ENCODE measurements at regions not wholly inside any gene's neighbourhood (a gene's known extent, or its start where the extent isn't known, plus 50 kb on each side); places are given as distances from the start of the nearest gene placed in this dataset.

DNA sequence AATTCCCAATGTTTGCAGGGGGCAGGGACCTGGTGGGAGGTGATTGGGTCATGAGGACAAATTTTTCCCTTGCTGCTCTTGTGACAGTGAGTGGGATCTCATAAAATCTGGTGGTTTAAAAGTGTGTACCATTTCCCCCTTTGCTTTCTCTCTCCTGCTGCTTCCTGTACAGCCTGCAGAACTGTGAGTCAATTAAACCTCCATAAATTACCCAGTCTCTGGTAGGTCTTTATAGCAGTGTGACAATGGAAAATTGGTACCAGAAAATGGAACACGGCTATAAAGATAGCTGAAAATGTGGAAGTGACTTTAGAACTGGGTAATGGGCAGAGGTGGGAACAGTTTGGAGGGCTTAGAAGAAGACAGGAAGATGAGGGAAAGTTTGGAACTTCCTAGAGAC lies 108.7 kb upstream of the NPFFR2 start:
- ChIA-PET CTCF (no interaction called here), POLR2A (no interaction called here)
- Histone ChIP-seq H3K4me3 (no peak overlapping the region), H3K4me1 (no peaks in the 10 kb centered on the region), H3K4me2 (no peak overlapping the region), H3K9me3 (no peaks in the 10 kb centered on the region), H3K27ac (no peak overlapping the region)
- DNase-seq (ENCODE audit: low read depth in 1 of 2, low spot score in 1 of 2) (no peak), FAIRE-seq (no peak), ATAC-seq (no peak)
- 0% methylated on average over 1 of the region's 1 CpG for WGBS (ENCODE audit: missing lambda C conversion rate)
- TF ChIP-seq, protein P1, sequence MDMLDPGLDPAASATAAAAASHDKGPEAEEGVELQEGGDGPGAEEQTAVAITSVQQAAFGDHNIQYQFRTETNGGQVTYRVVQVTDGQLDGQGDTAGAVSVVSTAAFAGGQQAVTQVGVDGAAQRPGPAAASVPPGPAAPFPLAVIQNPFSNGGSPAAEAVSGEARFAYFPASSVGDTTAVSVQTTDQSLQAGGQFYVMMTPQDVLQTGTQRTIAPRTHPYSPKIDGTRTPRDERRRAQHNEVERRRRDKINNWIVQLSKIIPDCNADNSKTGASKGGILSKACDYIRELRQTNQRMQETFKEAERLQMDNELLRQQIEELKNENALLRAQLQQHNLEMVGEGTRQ (IDR thresholded peaks at IDR 0.05), result no peak
- TF ChIP-seq MAX (IDR thresholded peaks at IDR 0.05), result no peak
- no peak for TF ChIP-seq CHD4 (IDR thresholded peaks at IDR 0.05; ENCODE audit: borderline replicate concordance)
- TF ChIP-seq CBX2 (IDR thresholded peaks at IDR 0.05; ENCODE audit: borderline replicate concordance, low read depth), result no peak
- no peak for TF ChIP-seq TP53 (CRISPR knock-in tag; IDR thresholded peaks at IDR 0.05)
- no peak for TF ChIP-seq CBX8 (IDR thresholded peaks at IDR 0.05)

DNA sequence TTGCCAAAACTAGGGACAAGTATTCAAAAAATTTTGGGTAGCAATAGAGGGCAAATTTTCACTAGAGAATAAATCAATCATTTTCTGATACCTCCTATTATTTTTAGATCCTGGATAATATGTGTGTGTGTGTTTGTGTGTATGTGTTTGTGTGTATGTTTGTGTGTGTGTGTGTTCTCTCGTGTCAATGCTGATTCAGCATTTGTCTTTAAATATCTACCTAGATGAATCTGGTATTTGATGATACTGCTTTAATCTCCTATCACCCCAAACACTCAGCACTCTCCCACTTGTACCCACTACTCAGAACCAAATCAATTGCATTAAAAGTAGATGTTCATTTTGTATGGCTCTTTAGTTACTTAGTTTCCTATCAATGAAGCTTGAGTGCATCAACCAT lies 101.3 kb upstream of the NPFFR2 start:
- H3K27ac ChIP-seq, result no peak overlapping the region
- ATAC-seq (no peak), FAIRE-seq (no peak), DNase-seq (ENCODE audit: low read depth in 1 of 2, low spot score in 1 of 2) (no peak)
- H3K4me2 ChIP-seq, result no peak overlapping the region
- WGBS (ENCODE audit: missing lambda C conversion rate), result 6% methylated on average over 1 of the region's 1 CpG
- TF ChIP-seq RFX5 (IDR thresholded peaks at IDR 0.05) (no peak), MAFK (IDR thresholded peaks at IDR 0.05; ENCODE audit: partially characterized antibody) (peak; percentile 80)
- CTCF ChIA-PET, result no interaction called here
- H3K4me3 ChIP-seq, result no peak overlapping the region
- no peaks in the 10 kb centered on the region for H3K4me1 ChIP-seq
- H3K9me3 ChIP-seq, result no peaks in the 10 kb centered on the region
- POLR2A ChIA-PET, result no interaction called here

DNA sequence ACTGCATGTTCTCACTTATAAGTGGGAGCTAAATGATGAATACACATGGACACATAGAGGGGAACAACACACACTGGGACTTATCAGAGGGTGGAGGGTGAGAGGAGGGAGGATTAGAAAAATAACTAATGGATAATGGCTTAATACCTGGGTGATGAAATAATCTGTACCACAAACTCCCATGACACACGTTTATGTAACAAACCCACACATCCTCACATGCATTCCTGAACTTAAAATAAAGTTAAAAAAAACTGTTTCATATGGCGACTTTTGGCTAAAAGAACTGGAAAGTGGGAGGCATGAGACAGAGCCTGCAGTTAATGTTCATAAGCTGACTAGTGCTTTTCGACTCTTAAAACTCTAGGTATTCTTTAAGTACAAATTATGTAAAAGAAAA lies 98.9 kb upstream of the NPFFR2 start:
- H3K4me2 ChIP-seq, result no peak overlapping the region
- H3K4me1 ChIP-seq, result no peaks in the 10 kb centered on the region
- H3K9me3 ChIP-seq, result no peaks in the 10 kb centered on the region
- FAIRE-seq (no peak), ATAC-seq (no peak), DNase-seq (ENCODE audit: low read depth in 1 of 2, low spot score in 1 of 2) (no peak)
- ChIA-PET CTCF (no interaction called here), POLR2A (no interaction called here)
- TF ChIP-seq EP300 (IDR thresholded peaks at IDR 0.05) (no peak), CBX8 (IDR thresholded peaks at IDR 0.05) (no peak), CHD4 (IDR thresholded peaks at IDR 0.05; ENCODE audit: borderline replicate concordance) (no peak), PHF8 (IDR thresholded peaks at IDR 0.05; ENCODE audit: borderline replicate concordance, low read depth) (no peak), ELK1 (IDR thresholded peaks at IDR 0.05; ENCODE audit: low read depth, low read length) (no peak), MAX (IDR thresholded peaks at IDR 0.05) (no peak), FOXS1 (CRISPR knock-in tag; IDR thresholded peaks at IDR 0.05) (no peak), MAZ (IDR thresholded peaks at IDR 0.05; ENCODE audit: borderline replicate concordance, low read depth, low read length) (no peak), MYC (IDR thresholded peaks at IDR 0.05; ENCODE audit: borderline replicate concordance, low read length) (no peak), BHLHE40 (IDR thresholded peaks at IDR 0.05; ENCODE audit: low read depth, low read length) (no peak), ZNF302 (CRISPR knock-in tag; IDR thresholded peaks at IDR 0.05) (no peak)
- TF ChIP-seq, protein P2, sequence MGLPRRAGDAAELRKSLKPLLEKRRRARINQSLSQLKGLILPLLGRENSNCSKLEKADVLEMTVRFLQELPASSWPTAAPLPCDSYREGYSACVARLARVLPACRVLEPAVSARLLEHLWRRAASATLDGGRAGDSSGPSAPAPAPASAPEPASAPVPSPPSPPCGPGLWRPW (IDR thresholded peaks at IDR 0.05), result no peak
- WGBS (ENCODE audit: missing lambda C conversion rate), result 1% methylated on average over 3 of the region's 3 CpGs
- no peak overlapping the region for H3K27ac ChIP-seq
- H3K4me3 ChIP-seq, result no peak overlapping the region

DNA sequence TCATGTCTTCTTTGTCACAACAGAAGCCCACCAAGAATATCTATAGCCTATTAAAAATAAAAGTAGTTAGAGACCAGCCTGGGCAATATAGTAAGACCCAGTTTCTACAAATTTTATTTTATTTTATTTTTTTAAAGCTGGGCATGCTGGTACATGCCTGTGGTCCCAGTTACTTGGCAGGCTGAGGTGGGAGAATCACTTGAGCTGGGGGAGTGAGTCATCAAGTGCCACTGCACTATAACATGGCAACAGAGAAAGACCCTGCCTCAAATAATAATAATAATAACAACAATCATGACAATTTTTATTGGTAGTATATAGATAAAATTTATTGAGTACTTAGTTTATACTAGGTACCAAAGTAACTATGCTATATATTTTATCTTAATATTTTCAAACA lies 93.0 kb upstream of the NPFFR2 start:
- ChIA-PET CTCF (no interaction called here), POLR2A (no interaction called here)
- Histone ChIP-seq H3K4me2 (no peak overlapping the region), H3K4me1 (no peaks in the 10 kb centered on the region), H3K27ac (no peak overlapping the region), H3K9me3 (no peaks in the 10 kb centered on the region), H3K4me3 (no peak overlapping the region)
- ATAC-seq, result no peak
- FAIRE-seq, result no peak
- DNase-seq (ENCODE audit: low read depth in 1 of 2, low spot score in 1 of 2), result no peak
- TF ChIP-seq ELK1 (IDR thresholded peaks at IDR 0.05; ENCODE audit: low read depth, low read length), result no peak
- TF ChIP-seq ATOH8 (CRISPR knock-in tag; IDR thresholded peaks at IDR 0.05; ENCODE audit: low read depth), result no peak
- no peak for TF ChIP-seq NR3C1 (IDR thresholded peaks at IDR 0.05)
- TF ChIP-seq MYC (IDR thresholded peaks at IDR 0.05; ENCODE audit: borderline replicate concordance, low read length), result no peak
- no peak for TF ChIP-seq HDAC2 (IDR thresholded peaks at IDR 0.05)
- no peak for TF ChIP-seq CTCF (IDR thresholded peaks at IDR 0.05)
- TF ChIP-seq KDM1A (IDR thresholded peaks at IDR 0.05; ENCODE audit: low read depth), result no peak
- TF ChIP-seq HOXB5 (CRISPR knock-in tag; IDR thresholded peaks at IDR 0.05), result no peak
- TF ChIP-seq BCL3 (IDR thresholded peaks at IDR 0.05), result no peak
- no peak for TF ChIP-seq TFCP2L1 (CRISPR knock-in tag; IDR thresholded peaks at IDR 0.05)

All from A549 (cell line).